ENCODE measurements at regions not wholly inside any gene's neighbourhood (a gene's known extent, or its start where the extent isn't known, plus 50 kb on each side); places are given as distances from the start of the nearest gene placed in this dataset.

DNA sequence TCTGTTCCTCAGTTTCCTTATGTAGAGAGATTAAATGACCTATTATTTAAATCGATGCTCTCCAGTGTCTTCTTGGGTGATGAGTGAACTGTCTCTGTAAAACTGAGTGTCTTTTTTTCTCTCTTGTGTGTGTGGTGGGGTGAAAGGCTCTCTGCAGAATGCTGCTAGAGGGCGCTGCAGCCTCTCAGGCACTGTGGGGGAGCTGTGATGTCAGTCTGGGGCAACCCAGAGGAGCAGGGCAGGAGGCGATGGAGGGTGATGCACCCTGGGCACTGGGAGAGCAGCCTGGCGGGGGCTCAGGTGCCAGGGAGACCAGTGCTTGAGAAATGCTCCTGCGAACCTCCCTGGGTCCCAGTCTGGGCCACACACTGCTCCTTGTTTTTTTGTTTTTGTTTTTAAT is 110.1 kb upstream of the POM121L12 start:
- TF ChIP-seq, protein P1, sequence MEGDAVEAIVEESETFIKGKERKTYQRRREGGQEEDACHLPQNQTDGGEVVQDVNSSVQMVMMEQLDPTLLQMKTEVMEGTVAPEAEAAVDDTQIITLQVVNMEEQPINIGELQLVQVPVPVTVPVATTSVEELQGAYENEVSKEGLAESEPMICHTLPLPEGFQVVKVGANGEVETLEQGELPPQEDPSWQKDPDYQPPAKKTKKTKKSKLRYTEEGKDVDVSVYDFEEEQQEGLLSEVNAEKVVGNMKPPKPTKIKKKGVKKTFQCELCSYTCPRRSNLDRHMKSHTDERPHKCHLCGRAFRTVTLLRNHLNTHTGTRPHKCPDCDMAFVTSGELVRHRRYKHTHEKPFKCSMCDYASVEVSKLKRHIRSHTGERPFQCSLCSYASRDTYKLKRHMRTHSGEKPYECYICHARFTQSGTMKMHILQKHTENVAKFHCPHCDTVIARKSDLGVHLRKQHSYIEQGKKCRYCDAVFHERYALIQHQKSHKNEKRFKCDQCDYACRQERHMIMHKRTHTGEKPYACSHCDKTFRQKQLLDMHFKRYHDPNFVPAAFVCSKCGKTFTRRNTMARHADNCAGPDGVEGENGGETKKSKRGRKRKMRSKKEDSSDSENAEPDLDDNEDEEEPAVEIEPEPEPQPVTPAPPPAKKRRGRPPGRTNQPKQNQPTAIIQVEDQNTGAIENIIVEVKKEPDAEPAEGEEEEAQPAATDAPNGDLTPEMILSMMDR (IDR thresholded peaks at IDR 0.05), result no peak
- TF ChIP-seq EP300 (IDR thresholded peaks at IDR 0.05) (no peak), POLR2A (IDR thresholded peaks at IDR 0.05) (no peak)
